ENCODE measurements at regions not wholly inside any gene's neighbourhood (a gene's known extent, or its start where the extent isn't known, plus 50 kb on each side); places are given as distances from the start of the nearest gene placed in this dataset.

DNA sequence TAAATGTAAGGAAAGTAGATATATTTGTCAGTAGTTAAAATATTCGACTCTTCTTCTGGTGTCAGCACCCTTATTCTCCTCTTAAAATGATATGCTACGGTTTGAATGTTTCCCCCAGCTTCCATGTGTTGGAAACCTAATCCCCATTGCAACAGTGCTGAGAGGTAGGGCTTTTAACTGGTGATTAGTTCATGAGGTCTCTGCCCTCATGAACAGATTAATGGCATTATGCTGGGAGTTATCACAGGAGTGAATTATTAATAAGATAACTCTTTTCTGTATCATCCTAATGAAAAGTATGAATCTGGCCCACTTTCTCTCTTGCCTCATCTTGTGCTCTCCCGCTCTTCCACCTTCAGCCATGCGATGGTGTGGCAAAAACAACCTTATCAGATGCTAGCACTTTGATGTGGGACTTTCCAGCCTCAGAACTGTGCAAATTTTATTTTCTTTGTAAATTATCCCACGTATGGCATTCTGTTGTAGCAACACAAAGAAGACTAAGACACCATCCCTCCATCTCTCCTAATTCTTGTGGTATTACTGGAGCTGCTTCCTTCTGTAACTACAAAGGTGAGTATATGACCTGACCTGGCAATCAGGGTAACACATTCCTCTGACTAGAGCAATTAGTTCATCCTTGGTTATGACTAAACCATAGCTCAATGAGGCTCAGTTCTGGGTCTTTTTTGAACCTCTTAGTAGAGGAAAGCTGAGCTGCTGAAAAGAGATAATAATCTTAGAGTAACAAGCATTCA, 171.1 kb upstream of the TMEM196 start:
- H4K20me1 ChIP-seq (ENCODE audit: control insufficient read depth, extremely low read depth, insufficient read depth, low read length) = no peaks in the 10 kb centered on the region
- H2AFZ ChIP-seq (ENCODE audit: low read length) = no peak overlapping the region
- H3K4me3 ChIP-seq (replicated peaks in 1 of 4; ENCODE audit: control extremely low read depth in 1 of 4, insufficient read depth in 1 of 4, low read depth in 3 of 4, low read length in 4 of 4) = no peak overlapping the region
- no peak overlapping the region for H3K9ac ChIP-seq (ENCODE audit: insufficient read depth, low read length)
- H3K36me3 ChIP-seq (ENCODE audit: control insufficient read depth, insufficient read depth, low read length) = no peaks in the 10 kb centered on the region
- no peak overlapping the region for H3K4me2 ChIP-seq (ENCODE audit: extremely low read depth, insufficient read depth, low read length)
- H3K9me3 ChIP-seq (ENCODE audit: control insufficient read depth, insufficient read depth, low read depth, low read length) = no peaks in the 10 kb centered on the region
- no peaks in the 10 kb centered on the region for H3K79me2 ChIP-seq (ENCODE audit: control insufficient read depth, insufficient read depth, low read length)
- DNase-seq (ENCODE audit: low read depth in 2 of 2) = peak in 1 of 2 donors; percentile 20
- no peak for TF ChIP-seq EZH2 (IDR thresholded peaks at IDR 0.05; ENCODE audit: low read length, missing control alignments)
- no peak for TF ChIP-seq CTCF (conservative IDR thresholded peaks at IDR 0.05 in 1 of 2, IDR thresholded peaks at IDR 0.05 in 1 of 2; ENCODE audit: low read depth in 1 of 2, low read length in 2 of 2)
- H3K27ac ChIP-seq (ENCODE audit: insufficient read depth, low read length) = no peak overlapping the region
- no peaks in the 10 kb centered on the region for H3K27me3 ChIP-seq (ENCODE audit: control insufficient read depth, insufficient read depth, low read length)
- no peaks in the 10 kb centered on the region for H3K4me1 ChIP-seq (ENCODE audit: control insufficient read depth, extremely low read depth, insufficient read depth, low read length)

DNA sequence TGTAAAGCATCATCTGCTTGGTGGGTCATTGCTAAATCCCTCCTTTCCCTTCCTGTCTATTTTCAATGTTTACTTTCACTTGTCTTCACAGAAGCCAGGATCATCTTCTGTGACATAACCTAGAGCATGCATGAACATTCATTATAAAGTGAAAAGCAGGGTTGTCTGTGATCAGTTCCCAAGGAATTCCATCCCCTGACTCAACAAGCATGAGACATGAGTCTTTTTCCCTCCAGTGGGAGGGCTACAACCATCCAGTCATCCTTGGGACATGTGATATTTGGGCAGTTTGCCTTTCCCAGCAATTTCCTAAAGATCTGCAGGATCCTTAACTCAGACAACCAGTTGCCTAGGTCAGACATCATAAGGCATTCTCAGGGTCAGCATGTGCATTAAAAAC, 166.3 kb upstream of the TMEM196 start:
- TF ChIP-seq EZH2 (IDR thresholded peaks at IDR 0.05; ENCODE audit: low read length, missing control alignments) = no peak
- no peak for TF ChIP-seq CTCF (conservative IDR thresholded peaks at IDR 0.05 in 1 of 2, IDR thresholded peaks at IDR 0.05 in 1 of 2; ENCODE audit: low read depth in 1 of 2, low read length in 2 of 2)
- Histone ChIP-seq H3K4me2 (ENCODE audit: extremely low read depth, insufficient read depth, low read length) (no peak overlapping the region), H3K36me3 (ENCODE audit: control insufficient read depth, insufficient read depth, low read length) (no peaks in the 10 kb centered on the region), H3K27me3 (ENCODE audit: control insufficient read depth, insufficient read depth, low read length) (no peaks in the 10 kb centered on the region), H3K4me1 (ENCODE audit: control insufficient read depth, extremely low read depth, insufficient read depth, low read length) (no peaks in the 10 kb centered on the region), H3K27ac (ENCODE audit: insufficient read depth, low read length) (no peak overlapping the region), H3K4me3 (replicated peaks in 1 of 4; ENCODE audit: control extremely low read depth in 1 of 4, insufficient read depth in 1 of 4, low read depth in 3 of 4, low read length in 4 of 4) (no peak overlapping the region), H3K9ac (ENCODE audit: insufficient read depth, low read length) (no peak overlapping the region), H4K20me1 (ENCODE audit: control insufficient read depth, extremely low read depth, insufficient read depth, low read length) (no peaks in the 10 kb centered on the region), H3K79me2 (ENCODE audit: control insufficient read depth, insufficient read depth, low read length) (no peaks in the 10 kb centered on the region), H3K9me3 (ENCODE audit: control insufficient read depth, insufficient read depth, low read depth, low read length) (no peaks in the 10 kb centered on the region), H2AFZ (ENCODE audit: low read length) (no peak overlapping the region)
- peak; percentile 58 to 88 for DNase-seq (ENCODE audit: low read depth in 2 of 2)

DNA sequence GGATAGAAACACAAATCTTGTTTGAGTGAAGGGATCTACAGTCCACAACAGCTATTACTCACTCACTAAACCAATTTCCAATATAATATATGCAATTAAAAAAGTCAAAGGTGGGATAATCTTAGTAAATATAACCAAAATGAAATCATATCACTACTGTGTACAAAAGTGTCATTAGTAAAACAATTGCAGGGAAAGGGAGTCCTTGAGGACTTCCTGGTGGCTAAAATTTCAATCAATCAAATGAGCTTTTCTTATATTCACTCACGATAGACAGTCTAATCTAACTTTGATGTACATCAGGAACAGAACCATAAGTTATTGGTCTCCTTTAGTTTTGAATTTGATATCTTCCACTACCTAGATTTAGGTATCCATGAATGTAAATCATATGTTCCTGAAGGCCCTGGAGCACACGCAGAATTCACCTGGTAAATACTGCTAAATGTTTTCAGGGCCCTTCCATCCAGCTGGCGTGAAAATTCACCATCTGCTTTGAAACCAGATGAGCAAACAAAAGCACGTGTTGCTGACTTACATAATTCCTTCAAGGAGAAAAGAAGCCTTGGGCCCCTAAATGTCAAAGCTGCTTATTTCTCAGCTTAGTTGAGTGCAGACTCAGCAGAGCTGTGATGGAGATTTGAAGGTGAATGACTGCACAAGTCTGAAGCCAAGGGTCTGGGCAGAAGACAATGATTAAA, 159.3 kb upstream of the TMEM196 start:
- no peaks in the 10 kb centered on the region for H3K4me1 ChIP-seq (ENCODE audit: control insufficient read depth, extremely low read depth, insufficient read depth, low read length)
- no peaks in the 10 kb centered on the region for H3K79me2 ChIP-seq (ENCODE audit: control insufficient read depth, insufficient read depth, low read length)
- H3K27ac ChIP-seq (ENCODE audit: insufficient read depth, low read length) = no peak overlapping the region
- no peak for DNase-seq (ENCODE audit: low read depth in 2 of 2)
- H3K9ac ChIP-seq (ENCODE audit: insufficient read depth, low read length) = no peak overlapping the region
- H3K27me3 ChIP-seq (ENCODE audit: control insufficient read depth, insufficient read depth, low read length) = no peaks in the 10 kb centered on the region
- H2AFZ ChIP-seq (ENCODE audit: low read length) = no peak overlapping the region
- no peak for TF ChIP-seq CTCF (conservative IDR thresholded peaks at IDR 0.05 in 1 of 2, IDR thresholded peaks at IDR 0.05 in 1 of 2; ENCODE audit: low read depth in 1 of 2, low read length in 2 of 2)
- TF ChIP-seq EZH2 (IDR thresholded peaks at IDR 0.05; ENCODE audit: low read length, missing control alignments) = no peak
- H4K20me1 ChIP-seq (ENCODE audit: control insufficient read depth, extremely low read depth, insufficient read depth, low read length) = no peaks in the 10 kb centered on the region
- H3K4me2 ChIP-seq (ENCODE audit: extremely low read depth, insufficient read depth, low read length) = no peak overlapping the region
- no peaks in the 10 kb centered on the region for H3K9me3 ChIP-seq (ENCODE audit: control insufficient read depth, insufficient read depth, low read depth, low read length)
- H3K4me3 ChIP-seq (replicated peaks in 1 of 4; ENCODE audit: control extremely low read depth in 1 of 4, insufficient read depth in 1 of 4, low read depth in 3 of 4, low read length in 4 of 4) = no peak overlapping the region
- H3K36me3 ChIP-seq (ENCODE audit: control insufficient read depth, insufficient read depth, low read length) = no peaks in the 10 kb centered on the region
